Middle frontal gyrus (tissue), 1 donor: ENCODE measurements at regions not wholly inside any gene's neighbourhood (a gene's known extent, or its start where the extent isn't known, plus 50 kb on each side); places are given as distances from the start of the nearest gene placed in this dataset.

ENCODE experiments used
- DNase-seq: peaks from one replicate; pipeline ENCODE4 v3.0.0-alpha.2; 2015; ENCODE audit warnings: low spot score; ENCODE audit errors: extremely low spot score

- DNase-seq: no peak
Observed at GRCh38 chr7:156106107-156106426, 293.8 kb upstream of the SHH start.

- DNase-seq: no peak
Observed at GRCh38 chr7:156105337-156106106, 293.3 kb upstream of the SHH start.

- no peak for DNase-seq
Observed at GRCh38 chr7:156104501-156105336, 292.5 kb upstream of the SHH start.

GRCh38 chr7:156102267-156102666 is 290.0 kb upstream of the SHH start:
- DNase-seq: no peak

- no peak for DNase-seq
Observed at GRCh38 chr7:156101355-156101754, 289.1 kb upstream of the SHH start.

- DNase-seq: no peak
Observed at GRCh38 chr7:156100086-156100485, 287.8 kb upstream of the SHH start.

- no peak for DNase-seq
Observed at GRCh38 chr7:156099085-156099484, 286.8 kb upstream of the SHH start.

GRCh38 chr7:156096771-156097538 is 284.7 kb upstream of the SHH start:
- DNase-seq: no peak

- DNase-seq: no peak
Observed at GRCh38 chr7:156095908-156096539, 283.8 kb upstream of the SHH start.

GRCh38 chr7:156094350-156095146 is 282.3 kb upstream of the SHH start:
- no peak for DNase-seq

GRCh38 chr7:156092307-156092706 is 280.0 kb upstream of the SHH start:
- DNase-seq: no peak

- DNase-seq: no peak
Observed at GRCh38 chr7:156091519-156092080, 279.3 kb upstream of the SHH start.

GRCh38 chr7:156090988-156091387 is 278.7 kb upstream of the SHH start:
- DNase-seq: no peak

GRCh38 chr7:156089222-156089621 is 277.0 kb upstream of the SHH start:
- DNase-seq: no peak

- DNase-seq: no peak
Observed at GRCh38 chr7:156088115-156088514, 275.9 kb upstream of the SHH start.

- no peak for DNase-seq
Observed at GRCh38 chr7:156082048-156083040, 270.1 kb upstream of the SHH start.

- no peak for DNase-seq
Observed at GRCh38 chr7:156080596-156080995, 268.3 kb upstream of the SHH start.

GRCh38 chr7:156080046-156080445 is 267.8 kb upstream of the SHH start:
- no peak for DNase-seq

- no peak for DNase-seq
Observed at GRCh38 chr7:156079156-156079555, 266.9 kb upstream of the SHH start.
